CD14-positive monocyte (primary cell): ENCODE measurements at regions not wholly inside any gene's neighbourhood (a gene's known extent, or its start where the extent isn't known, plus 50 kb on each side); places are given as distances from the start of the nearest gene placed in this dataset.

Experiments used
- DNase-seq, 3 donors: peaks; one replicate each; pipeline ENCODE4 v3.0.0-alpha.2; 2011 to 2022
- H2AFZ ChIP-seq: 2 replicates; pipeline ENCODE4 v1.6.0; 2012; ENCODE audit warnings: mild to moderate bottlenecking, low read depth, low read length, inconsistent platforms; ENCODE audit not compliant: insufficient read depth, poor library complexity, severe bottlenecking
- H3K27ac ChIP-seq, 2 donors: 1 replicate in 1 of 2; 2 replicates in 1 of 2; pipeline ENCODE4 v1.5.1; 2012 to 2013; ENCODE audit warnings: low read length in 2 of 2, control low read depth in 1 of 2, inconsistent platforms in 1 of 2, low read depth in 1 of 2, mild to moderate bottlenecking in 1 of 2
- H3K27me3 ChIP-seq, 2 donors: one replicate each; pipeline versions ENCODE4 v1.6.0 to v1.6.1; 2011 to 2013; ENCODE audit warnings: low read length in 2 of 2; ENCODE audit not compliant: control insufficient read depth in 2 of 2, insufficient read depth in 2 of 2
- H3K36me3 ChIP-seq, 2 donors: replicated peaks in 1 of 2; 1 replicate in 1 of 2; 2 replicates in 1 of 2; pipeline versions ENCODE4 v1.5.1 to v1.6.1; 2012 to 2013; ENCODE audit warnings: low read length in 2 of 2, control low read depth in 1 of 2, inconsistent platforms in 1 of 2, mild to moderate bottlenecking in 1 of 2; ENCODE audit not compliant: insufficient read depth in 2 of 2, control insufficient read depth in 1 of 2
- H3K4me1 ChIP-seq, 2 donors: 1 replicate in 1 of 2; 2 replicates in 1 of 2; pipeline versions ENCODE4 v1.5.1 to v1.6.1; 2012 to 2013; ENCODE audit warnings: low read length in 2 of 2, control low read depth in 1 of 2, inconsistent platforms in 1 of 2, mild to moderate bottlenecking in 1 of 2, moderate library complexity in 1 of 2; ENCODE audit not compliant: insufficient read depth in 2 of 2, control insufficient read depth in 1 of 2
- H3K4me2 ChIP-seq: replicated peaks from 2 replicates; pipeline ENCODE3; 2012; ENCODE audit warnings: low read length, moderate library complexity, mild to moderate bottlenecking; ENCODE audit not compliant: poor library complexity, severe bottlenecking; ENCODE audit errors: extremely low read depth
- H3K4me3 ChIP-seq, 3 experiments: fragments of 200-600 bp in 1 of 3; sonication (generic) in 1 of 3; replicated peaks in 1 of 3; 1 replicate in 2 of 3; 2 replicates in 1 of 3; pipeline ENCODE4 v1.5.1; 2011 to 2013; ENCODE audit warnings: low read length in 3 of 3, mild to moderate bottlenecking in 3 of 3, control low read depth in 2 of 3, low read depth in 2 of 3, inconsistent platforms in 1 of 3, moderate library complexity in 1 of 3
- H3K79me2 ChIP-seq: 2 replicates; pipeline ENCODE4 v1.6.0; 2012; ENCODE audit warnings: mild to moderate bottlenecking, control low read depth, inconsistent platforms, low read length, moderate library complexity; ENCODE audit not compliant: insufficient read depth
- H3K9ac ChIP-seq: 2 replicates; pipeline ENCODE4 v1.6.0; 2017; ENCODE audit warnings: low read length, mild to moderate bottlenecking; ENCODE audit not compliant: insufficient read depth, poor library complexity, severe bottlenecking
- H3K9me3 ChIP-seq, 2 donors: replicated peaks in 1 of 2; 1 replicate in 1 of 2; 2 replicates in 1 of 2; pipeline versions ENCODE4 v1.5.1 to v1.6.1; 2012 to 2013; ENCODE audit warnings: low read length in 2 of 2, control low read depth in 1 of 2; ENCODE audit not compliant: control insufficient read depth in 1 of 2, insufficient read depth in 1 of 2
- H4K20me1 ChIP-seq: 2 replicates; pipeline ENCODE4 v1.6.0; 2012; ENCODE audit warnings: mild to moderate bottlenecking, low read length, control low read depth, moderate library complexity; ENCODE audit not compliant: insufficient read depth
- H3K27ac Mint-ChIP-seq, 7 donors: one replicate each; pipeline ENCODE4 v1.8.0; 2020; ENCODE audit warnings: mild to moderate bottlenecking in 7 of 7, mixed read lengths in 7 of 7, moderate library complexity in 6 of 7, inconsistent platforms in 2 of 7
- H3K27me3 Mint-ChIP-seq, 3 donors: one replicate each; pipeline ENCODE4 v1.8.0; 2021 to 2022; ENCODE audit warnings: low read depth in 3 of 3, mild to moderate bottlenecking in 3 of 3, mixed read lengths in 3 of 3, moderate library complexity in 3 of 3, inconsistent platforms in 1 of 3
- H3K36me3 Mint-ChIP-seq, 2 donors: one replicate each; pipeline ENCODE4 v1.8.0; 2020; ENCODE audit warnings: mixed read lengths in 2 of 2, inconsistent platforms in 1 of 2, mild to moderate bottlenecking in 1 of 2
- H3K4me1 Mint-ChIP-seq: one replicate; pipeline ENCODE4 v1.8.0; 2020; ENCODE audit warnings: mild to moderate bottlenecking, mixed read lengths
- H3K4me3 Mint-ChIP-seq, 2 donors: one replicate each; pipeline ENCODE4 v1.8.0; 2020; ENCODE audit warnings: mild to moderate bottlenecking in 2 of 2, mixed read lengths in 2 of 2, moderate library complexity in 1 of 2
- H3K9me3 Mint-ChIP-seq, 7 donors: one replicate each; pipeline ENCODE4 v1.8.0; 2020 to 2022; ENCODE audit warnings: mixed read lengths in 7 of 7, mild to moderate bottlenecking in 6 of 7, moderate library complexity in 6 of 7, inconsistent platforms in 2 of 7
- CTCF ChIP-seq: fragments of 200-600 bp; IDR thresholded peaks from one replicate; pipeline ENCODE4 v1.8.0; 2022; ENCODE audit warnings: antibody characterized with exemption, mild to moderate bottlenecking
- whole genome bisulfite sequencing: methylation state at CpG from one replicate; pipeline ENCODE4 v1.1.5; 2013; ENCODE audit warnings: missing lambda C conversion rate; ENCODE audit not compliant: insufficient coverage; 5-methylcytosine and 5-hydroxymethylcytosine counted together
- intact Hi-C, 2 donors: fragments of 100-400 bp; cut with micrococcal nuclease; formaldehyde crosslinking; loops; one replicate each; pipeline versions ENCODE4 v1.15.0 to v1.15.1; 2023

GRCh38 chr1:194208674-194209073 lies 1022.3 kb upstream of the B3GALT2 start:
- Histone ChIP-seq H3K27ac (no peak overlapping the region), H3K4me1 (no peaks in the 10 kb centered on the region), H3K9ac (no peak overlapping the region), H3K79me2 (no peaks in the 10 kb centered on the region), H3K9me3 (no peaks in the 10 kb centered on the region), H4K20me1 (no peaks in the 10 kb centered on the region), H2AFZ (no peak overlapping the region), H3K27me3 (no peaks in the 10 kb centered on the region), H3K36me3 (no peaks in the 10 kb centered on the region), H3K4me2 (no peak overlapping the region), H3K4me3 (no peak overlapping the region)
- H3K4me3 Mint-ChIP-seq = no peak overlapping the region
- no CpG with 5 or more reads among the region's 1 CpG for WGBS
- no peak for DNase-seq
- no peak for TF ChIP-seq CTCF
- no peaks in the 10 kb centered on the region for H3K4me1 Mint-ChIP-seq
- no peak overlapping the region for H3K27ac Mint-ChIP-seq
- H3K27me3 Mint-ChIP-seq = no peaks in the 10 kb centered on the region
- no peaks in the 10 kb centered on the region for H3K36me3 Mint-ChIP-seq
- H3K9me3 Mint-ChIP-seq = peaks cover 0 to 8% (median 1%) of the 10 kb centered on the region in 7 donors
- intact Hi-C loops = no loop called here

- no peaks in the 10 kb centered on the region for H3K4me1 ChIP-seq
- no peaks in the 10 kb centered on the region for H3K36me3 ChIP-seq
- Mint-ChIP-seq H3K36me3 (no peaks in the 10 kb centered on the region), H3K27me3 (no peaks in the 10 kb centered on the region), H3K4me3 (no peak overlapping the region), H3K4me1 (no peaks in the 10 kb centered on the region), H3K9me3 (peaks cover 0 to 6% (median 3%) of the 10 kb centered on the region in 7 donors), H3K27ac (no peak overlapping the region)
- no peak overlapping the region for H2AFZ ChIP-seq
- H3K9me3 ChIP-seq = no peaks in the 10 kb centered on the region
- no peak overlapping the region for H3K27ac ChIP-seq
- DNase-seq = no peak
- no peaks in the 10 kb centered on the region for H4K20me1 ChIP-seq
- no peaks in the 10 kb centered on the region for H3K79me2 ChIP-seq
- H3K4me2 ChIP-seq = no peak overlapping the region
- no peak overlapping the region for H3K9ac ChIP-seq
- no peak overlapping the region for H3K4me3 ChIP-seq
- intact Hi-C loops = no loop called here
- no peak for TF ChIP-seq CTCF
- no peaks in the 10 kb centered on the region for H3K27me3 ChIP-seq
- WGBS = no CpG with 5 or more reads among the region's 4 CpGs
Observed at GRCh38 chr1:194196562-194196961, 1010.1 kb upstream of the B3GALT2 start.
